ENCODE measurements at regions not wholly inside any gene's neighbourhood (a gene's known extent, or its start where the extent isn't known, plus 50 kb on each side); places are given as distances from the start of the nearest gene placed in this dataset.

DNA sequence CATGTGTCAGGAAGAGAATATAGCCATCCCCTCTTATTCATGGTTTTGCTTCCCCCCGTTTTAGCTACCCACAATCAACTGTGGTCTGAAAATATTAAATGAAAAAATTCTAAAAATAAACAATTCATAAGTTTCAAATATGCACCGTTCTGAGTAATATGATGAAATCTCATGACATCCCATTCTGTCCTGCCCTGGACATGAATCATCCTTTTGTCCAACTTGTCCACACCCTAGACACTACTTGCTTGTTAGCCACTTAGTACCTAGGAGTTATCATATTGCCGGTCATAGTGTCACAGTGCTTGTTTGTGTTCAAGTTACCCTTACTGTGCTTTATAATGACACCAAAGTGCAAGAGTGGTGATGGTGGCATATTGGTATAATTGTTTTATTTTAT, 113.5 kb downstream of the CAAP1 start:
- Histone ChIP-seq H3K4me3 (IDR thresholded peaks at IDR 0.05; ENCODE audit: insufficient read depth, low read depth, low read length) (no peak overlapping the region), H3K4me2 (no peak overlapping the region), H3K9ac (no peak overlapping the region), H3K4me1 (ENCODE audit: low read depth, poor library complexity, severe bottlenecking) (no peaks in the 10 kb centered on the region), H3K27me3 (ENCODE audit: insufficient read depth, low read depth) (no peaks in the 10 kb centered on the region), H3K27ac (no peak overlapping the region), H4K20me1 (ENCODE audit: insufficient read depth) (no peaks in the 10 kb centered on the region), H2AFZ (ENCODE audit: low read depth) (no peak overlapping the region), H3K79me2 (ENCODE audit: insufficient read depth, low read depth) (no peaks in the 10 kb centered on the region), H3K36me3 (ENCODE audit: insufficient read depth) (no peaks in the 10 kb centered on the region)
- TF ChIP-seq, protein P1, sequence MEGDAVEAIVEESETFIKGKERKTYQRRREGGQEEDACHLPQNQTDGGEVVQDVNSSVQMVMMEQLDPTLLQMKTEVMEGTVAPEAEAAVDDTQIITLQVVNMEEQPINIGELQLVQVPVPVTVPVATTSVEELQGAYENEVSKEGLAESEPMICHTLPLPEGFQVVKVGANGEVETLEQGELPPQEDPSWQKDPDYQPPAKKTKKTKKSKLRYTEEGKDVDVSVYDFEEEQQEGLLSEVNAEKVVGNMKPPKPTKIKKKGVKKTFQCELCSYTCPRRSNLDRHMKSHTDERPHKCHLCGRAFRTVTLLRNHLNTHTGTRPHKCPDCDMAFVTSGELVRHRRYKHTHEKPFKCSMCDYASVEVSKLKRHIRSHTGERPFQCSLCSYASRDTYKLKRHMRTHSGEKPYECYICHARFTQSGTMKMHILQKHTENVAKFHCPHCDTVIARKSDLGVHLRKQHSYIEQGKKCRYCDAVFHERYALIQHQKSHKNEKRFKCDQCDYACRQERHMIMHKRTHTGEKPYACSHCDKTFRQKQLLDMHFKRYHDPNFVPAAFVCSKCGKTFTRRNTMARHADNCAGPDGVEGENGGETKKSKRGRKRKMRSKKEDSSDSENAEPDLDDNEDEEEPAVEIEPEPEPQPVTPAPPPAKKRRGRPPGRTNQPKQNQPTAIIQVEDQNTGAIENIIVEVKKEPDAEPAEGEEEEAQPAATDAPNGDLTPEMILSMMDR (conservative IDR thresholded peaks at IDR 0.05; ENCODE audit: low read depth, low read length), result no peak

DNA sequence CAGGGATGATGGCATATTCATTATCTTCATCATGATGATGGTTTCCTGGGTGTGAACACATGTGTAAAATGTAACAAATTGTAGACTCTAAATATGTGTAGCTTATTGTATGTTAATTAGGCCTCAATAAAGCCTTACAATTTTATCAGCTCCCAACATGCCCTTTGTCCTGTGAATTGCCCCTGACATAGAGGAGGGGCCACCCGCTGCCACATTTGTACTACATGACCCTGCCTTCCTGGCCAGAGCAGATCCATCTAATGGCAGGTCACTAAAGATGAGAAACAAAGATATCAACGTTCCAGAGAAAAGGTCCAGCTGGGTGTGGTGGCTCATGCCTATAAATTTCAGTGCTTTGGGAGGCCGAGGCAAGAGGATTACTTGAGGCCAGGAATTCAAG, 117.2 kb downstream of the CAAP1 start:
- Histone ChIP-seq H3K4me3 (IDR thresholded peaks at IDR 0.05; ENCODE audit: insufficient read depth, low read depth, low read length) (no peak overlapping the region), H3K9ac (no peak overlapping the region), H3K36me3 (ENCODE audit: insufficient read depth) (no peaks in the 10 kb centered on the region), H4K20me1 (ENCODE audit: insufficient read depth) (no peaks in the 10 kb centered on the region), H3K4me1 (ENCODE audit: low read depth, poor library complexity, severe bottlenecking) (no peaks in the 10 kb centered on the region), H3K4me2 (no peak overlapping the region), H2AFZ (ENCODE audit: low read depth) (no peak overlapping the region), H3K79me2 (ENCODE audit: insufficient read depth, low read depth) (no peaks in the 10 kb centered on the region), H3K27ac (no peak overlapping the region), H3K27me3 (ENCODE audit: insufficient read depth, low read depth) (no peaks in the 10 kb centered on the region)
- TF ChIP-seq, protein P1 (conservative IDR thresholded peaks at IDR 0.05; ENCODE audit: low read depth, low read length), result no peak

DNA sequence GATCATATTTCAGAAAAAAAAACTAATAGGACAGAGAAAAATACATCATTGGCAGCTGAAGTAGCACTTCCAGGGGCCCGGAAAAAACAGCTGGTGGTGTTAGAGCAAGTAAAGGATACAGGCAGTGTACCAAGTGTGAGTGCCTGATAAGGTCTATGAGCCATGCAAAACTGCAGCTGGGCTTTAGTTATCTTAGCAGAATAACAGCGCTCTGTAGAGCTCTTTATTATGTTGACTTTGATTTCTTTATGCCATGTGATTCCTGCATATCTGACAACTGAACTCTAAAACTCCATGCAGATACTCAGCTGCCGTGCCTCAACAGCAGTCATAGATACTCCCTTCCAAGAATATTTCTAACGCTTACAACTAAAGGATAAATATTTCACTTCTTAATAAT, 119.5 kb downstream of the CAAP1 start:
- Histone ChIP-seq H2AFZ (ENCODE audit: low read depth) (no peak overlapping the region), H3K27ac (no peak overlapping the region)

DNA sequence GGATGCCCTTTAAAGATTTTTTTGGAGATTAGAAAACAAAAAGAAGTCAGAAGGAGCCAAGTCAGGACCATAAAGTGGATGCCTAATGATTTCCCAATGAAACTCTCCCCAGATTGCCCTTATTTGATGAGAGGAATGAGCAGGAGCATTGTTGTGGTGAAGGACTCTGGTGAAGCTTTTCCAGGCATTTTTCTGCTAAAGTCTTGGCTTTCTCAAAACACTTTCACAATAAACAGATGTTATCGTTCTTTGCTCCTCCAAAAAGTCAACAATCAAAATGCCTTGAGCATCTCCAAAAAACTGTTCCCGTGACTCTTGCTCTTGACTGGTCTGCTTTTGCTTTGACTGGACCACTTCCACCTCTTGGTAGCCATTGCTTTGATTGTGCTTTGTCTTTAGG, 121.8 kb downstream of the CAAP1 start:
- Histone ChIP-seq H3K36me3 (ENCODE audit: insufficient read depth) (no peaks in the 10 kb centered on the region), H3K27ac (no peak overlapping the region), H3K4me2 (no peak overlapping the region), H4K20me1 (ENCODE audit: insufficient read depth) (no peaks in the 10 kb centered on the region), H3K4me3 (IDR thresholded peaks at IDR 0.05; ENCODE audit: insufficient read depth, low read depth, low read length) (no peak overlapping the region), H3K9ac (no peak overlapping the region), H3K4me1 (ENCODE audit: low read depth, poor library complexity, severe bottlenecking) (no peaks in the 10 kb centered on the region), H2AFZ (ENCODE audit: low read depth) (no peak overlapping the region), H3K79me2 (ENCODE audit: insufficient read depth, low read depth) (no peaks in the 10 kb centered on the region), H3K27me3 (ENCODE audit: insufficient read depth, low read depth) (no peaks in the 10 kb centered on the region)
- TF ChIP-seq, protein P1 (conservative IDR thresholded peaks at IDR 0.05; ENCODE audit: low read depth, low read length), result no peak

More for the DNA sequence above, 119.5 kb downstream of the CAAP1 start:
- no peaks in the 10 kb centered on the region for H3K36me3 ChIP-seq (ENCODE audit: insufficient read depth)
- H3K79me2 ChIP-seq (ENCODE audit: insufficient read depth, low read depth), result no peaks in the 10 kb centered on the region
- no peaks in the 10 kb centered on the region for H4K20me1 ChIP-seq (ENCODE audit: insufficient read depth)
- no peak overlapping the region for H3K4me2 ChIP-seq
- H3K9ac ChIP-seq, result no peak overlapping the region
- TF ChIP-seq, protein P1 (conservative IDR thresholded peaks at IDR 0.05; ENCODE audit: low read depth, low read length), result no peak
- H3K4me1 ChIP-seq (ENCODE audit: low read depth, poor library complexity, severe bottlenecking), result no peaks in the 10 kb centered on the region
- H3K27me3 ChIP-seq (ENCODE audit: insufficient read depth, low read depth), result no peaks in the 10 kb centered on the region
- H3K4me3 ChIP-seq (IDR thresholded peaks at IDR 0.05; ENCODE audit: insufficient read depth, low read depth, low read length), result no peak overlapping the region

All from KMS-11 (cell line).